Lung (tissue), 11 donors: ENCODE measurements at regions not wholly inside any gene's neighbourhood (a gene's known extent, or its start where the extent isn't known, plus 50 kb on each side); places are given as distances from the start of the nearest gene placed in this dataset.
"Not testable (repeated sequence)": the region's sequence is repeated elsewhere in the genome, so short reads cannot be mapped to it uniquely, and the experiment has no call there.

Experiments used
- ATAC-seq: fragments of 200-7000 bp; cut with Tn5 transposase; one replicate; pipeline ENCODE4 v1.9.1; 2020; ENCODE audit warnings: moderate number of reproducible peaks; ENCODE audit not compliant: insufficient read depth, low FRiP score
- DNase-seq, 3 donors: peaks; one replicate each; pipeline ENCODE4 v3.0.0-alpha.2; 2013 to 2017
- H3K27ac ChIP-seq, 2 donors: one replicate each; pipeline ENCODE4 v1.5.1; 2013; ENCODE audit warnings: mild to moderate bottlenecking in 2 of 2, moderate library complexity in 2 of 2, control low read depth in 1 of 2, inconsistent platforms in 1 of 2, low read depth in 1 of 2, low read length in 1 of 2
- H3K27me3 ChIP-seq, 3 donors: one replicate each; pipeline ENCODE4 v1.5.1; 2013; ENCODE audit warnings: low read length in 2 of 3; ENCODE audit not compliant: control insufficient read depth in 3 of 3, insufficient read depth in 3 of 3
- H3K36me3 ChIP-seq, 4 donors: one replicate each; pipeline ENCODE4 v1.5.1; 2013; ENCODE audit warnings: low read length in 4 of 4, mild to moderate bottlenecking in 1 of 4, moderate library complexity in 1 of 4; ENCODE audit not compliant: control insufficient read depth in 4 of 4, insufficient read depth in 4 of 4
- H3K4me1 ChIP-seq, 5 donors: one replicate each; pipeline ENCODE4 v1.5.1; 2013; ENCODE audit warnings: low read length in 5 of 5, mild to moderate bottlenecking in 2 of 5, moderate library complexity in 1 of 5; ENCODE audit not compliant: control insufficient read depth in 5 of 5, insufficient read depth in 5 of 5
- H3K4me3 ChIP-seq: one replicate; pipeline ENCODE4 v1.5.1; 2013; ENCODE audit warnings: mild to moderate bottlenecking, control low read depth, moderate library complexity
- H3K9ac ChIP-seq, 2 donors: one replicate each; pipeline ENCODE4 v1.5.1; 2013; ENCODE audit warnings: low read length in 2 of 2, control low read depth in 1 of 2; ENCODE audit not compliant: insufficient read depth in 1 of 2
- H3K9me3 ChIP-seq, 4 donors: one replicate each; pipeline ENCODE4 v1.5.1; 2013; ENCODE audit warnings: low read length in 3 of 4, mild to moderate bottlenecking in 1 of 4, moderate library complexity in 1 of 4; ENCODE audit not compliant: control insufficient read depth in 4 of 4, insufficient read depth in 3 of 4
- WGBS, 2 donors: extraction: QIAGEN DNeasy Blood & Tissue Kit; methylation state at CpG; one replicate each; pipeline ENCODE4 v1.1.7; 2013; 5-methylcytosine and 5-hydroxymethylcytosine counted together
- TF ChIP-seq, protein P1 (sequence below): IDR thresholded peaks from 2 replicates; pipeline ENCODE4 v1.5.1; 2012; ENCODE audit warnings: mild to moderate bottlenecking; ENCODE audit errors: control extremely low read depth, extremely low read depth
- donor health status: control.
- donor health status: control.
- donor health status: Bipolar disorder and iron deficiency.
- donor health status: healthy.
- donor health status: DM: yes; HTN: yes; CAD: no.

DNA sequence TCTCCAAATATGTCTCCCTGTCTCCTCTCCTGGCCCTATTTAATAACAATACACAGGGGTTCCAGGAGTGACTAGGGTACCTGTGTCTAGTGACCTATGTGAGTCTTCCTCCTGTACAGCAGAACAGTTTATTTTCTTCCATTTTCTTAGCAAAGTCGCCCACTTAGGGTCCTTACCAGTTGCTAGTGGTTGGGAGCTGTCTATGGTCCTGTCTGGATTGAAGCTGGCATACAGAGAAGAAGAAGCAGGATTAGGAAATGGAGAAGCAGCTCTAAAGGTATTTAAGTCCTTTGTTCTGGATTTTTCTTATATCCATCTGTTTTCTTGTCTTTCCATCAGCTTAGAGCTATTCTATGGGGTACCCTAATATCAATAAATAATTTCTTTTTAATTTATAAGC, 587.1 kb upstream of the CPEB2 start:
- H3K27ac ChIP-seq, result no peak overlapping the region
- H3K4me1 ChIP-seq, result no peaks in the 10 kb centered on the region
- DNase-seq (peak in 2 of 3 donors; percentile 5 to 63), ATAC-seq (no peak)
- H3K9ac ChIP-seq, result no peak overlapping the region
- WGBS, 2 donors, result 15 to 20% methylated on average over 1 of the region's 1 CpG
- H3K9me3 ChIP-seq, result peaks cover 0 to 2% (median 0%) of the 10 kb centered on the region in 4 donors
- TF ChIP-seq, protein P1, sequence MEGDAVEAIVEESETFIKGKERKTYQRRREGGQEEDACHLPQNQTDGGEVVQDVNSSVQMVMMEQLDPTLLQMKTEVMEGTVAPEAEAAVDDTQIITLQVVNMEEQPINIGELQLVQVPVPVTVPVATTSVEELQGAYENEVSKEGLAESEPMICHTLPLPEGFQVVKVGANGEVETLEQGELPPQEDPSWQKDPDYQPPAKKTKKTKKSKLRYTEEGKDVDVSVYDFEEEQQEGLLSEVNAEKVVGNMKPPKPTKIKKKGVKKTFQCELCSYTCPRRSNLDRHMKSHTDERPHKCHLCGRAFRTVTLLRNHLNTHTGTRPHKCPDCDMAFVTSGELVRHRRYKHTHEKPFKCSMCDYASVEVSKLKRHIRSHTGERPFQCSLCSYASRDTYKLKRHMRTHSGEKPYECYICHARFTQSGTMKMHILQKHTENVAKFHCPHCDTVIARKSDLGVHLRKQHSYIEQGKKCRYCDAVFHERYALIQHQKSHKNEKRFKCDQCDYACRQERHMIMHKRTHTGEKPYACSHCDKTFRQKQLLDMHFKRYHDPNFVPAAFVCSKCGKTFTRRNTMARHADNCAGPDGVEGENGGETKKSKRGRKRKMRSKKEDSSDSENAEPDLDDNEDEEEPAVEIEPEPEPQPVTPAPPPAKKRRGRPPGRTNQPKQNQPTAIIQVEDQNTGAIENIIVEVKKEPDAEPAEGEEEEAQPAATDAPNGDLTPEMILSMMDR, result no peak
- no peaks in the 10 kb centered on the region for H3K27me3 ChIP-seq
- H3K36me3 ChIP-seq, result no peaks in the 10 kb centered on the region
- H3K4me3 ChIP-seq, result no peak overlapping the region

DNA sequence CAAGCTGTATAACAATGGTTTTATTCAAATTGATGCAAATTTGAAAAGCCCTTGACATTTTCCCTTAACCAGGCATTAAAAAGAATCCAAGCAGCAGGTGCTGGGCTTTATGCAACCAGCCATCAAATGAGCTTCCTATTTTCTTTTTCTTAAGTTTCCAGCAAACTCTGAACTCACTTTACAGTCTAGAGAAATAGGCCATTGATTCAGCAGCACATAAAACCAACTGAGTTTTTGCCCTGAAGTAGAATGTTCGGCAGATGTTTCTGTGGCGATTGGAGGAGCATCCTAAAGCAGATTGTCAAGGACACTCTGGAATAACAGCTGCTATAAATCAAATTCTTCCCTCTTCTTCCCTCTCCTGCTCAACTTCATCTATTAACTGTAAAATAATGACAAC, 582.8 kb upstream of the CPEB2 start:
- Histone ChIP-seq H3K9ac (no peak overlapping the region), H3K4me1 (no peaks in the 10 kb centered on the region), H3K9me3 (no peaks in the 10 kb centered on the region), H3K27ac (no peak overlapping the region), H3K4me3 (no peak overlapping the region), H3K27me3 (no peaks in the 10 kb centered on the region), H3K36me3 (no peaks in the 10 kb centered on the region)
- ATAC-seq (no peak), DNase-seq (no peak)
- TF ChIP-seq, protein P1, result no peak
- WGBS, 2 donors, result 85 to 88% methylated on average over 2 of the region's 2 CpGs

GRCh38 chr4:14426297-14426696, 576.0 kb upstream of the CPEB2 start:
- not testable (repeated sequence) for H3K27me3 ChIP-seq, H3K4me1 ChIP-seq, H3K4me3 ChIP-seq, H3K9ac ChIP-seq, H3K27ac ChIP-seq, H3K36me3 ChIP-seq, H3K9me3 ChIP-seq, DNase-seq, ATAC-seq
- WGBS, 2 donors, result 88 to 96% methylated on average over 15 of the region's 15 CpGs

DNA sequence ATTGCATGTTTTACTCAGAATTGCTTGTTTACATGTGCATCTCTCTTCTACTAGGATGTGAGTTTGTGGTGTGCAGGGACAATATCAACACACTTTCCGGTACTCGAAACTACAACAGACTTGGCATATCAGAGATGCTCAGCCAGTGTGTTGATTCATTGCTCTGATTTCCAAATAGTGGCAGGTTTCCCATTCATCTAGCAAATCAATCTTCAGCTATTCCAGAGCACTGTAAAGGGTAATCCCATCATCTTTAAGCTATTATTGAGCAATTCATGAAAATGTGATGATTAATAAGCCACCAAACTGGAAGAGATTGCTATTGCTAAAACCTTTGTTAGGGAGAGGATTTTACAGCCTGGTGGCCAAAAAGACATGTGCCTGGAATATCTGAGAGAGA, 574.2 kb upstream of the CPEB2 start:
- WGBS, 2 donors, result 88 to 94% methylated on average over 2 of the region's 2 CpGs
- DNase-seq, result no peak
- no peaks in the 10 kb centered on the region for H3K27me3 ChIP-seq
- no peak overlapping the region for H3K4me3 ChIP-seq
- H3K4me1 ChIP-seq, result no peaks in the 10 kb centered on the region
- H3K9ac ChIP-seq, result no peak overlapping the region
- ATAC-seq, result peak; percentile 47
- no peaks in the 10 kb centered on the region for H3K36me3 ChIP-seq
- H3K27ac ChIP-seq, result no peak overlapping the region
- TF ChIP-seq, protein P1, result no peak
- H3K9me3 ChIP-seq, result peaks cover 0 to 7% (median 0%) of the 10 kb centered on the region in 4 donors
